ENCODE measurements at regions not wholly inside any gene's neighbourhood (a gene's known extent, or its start where the extent isn't known, plus 50 kb on each side); places are given as distances from the start of the nearest gene placed in this dataset.

GRCh38 chr3:157922614-157923013, 183.6 kb downstream of the SHOX2 start:
- Histone ChIP-seq H3K9me3 (ENCODE audit: severe bottlenecking) (no peaks in the 10 kb centered on the region), H3K4me3 (ENCODE audit: severe bottlenecking) (no peak overlapping the region), H3K27ac (ENCODE audit: poor library complexity, severe bottlenecking) (no peak overlapping the region), H3K4me1 (ENCODE audit: insufficient read depth, poor library complexity, severe bottlenecking) (no peaks in the 10 kb centered on the region), H3K36me3 (ENCODE audit: low read depth) (no peaks in the 10 kb centered on the region), H3K27me3 (ENCODE audit: insufficient read depth, poor library complexity, severe bottlenecking) (no peaks in the 10 kb centered on the region)
- no peak for DNase-seq (ENCODE audit: low spot score)
- no peak for ATAC-seq (ENCODE audit: low read depth)
- TF ChIP-seq CTCF (IDR thresholded peaks at IDR 0.05; ENCODE audit: poor library complexity, severe bottlenecking), result no peak

GRCh38 chr3:157921811-157922210, 184.4 kb downstream of the SHOX2 start:
- Histone ChIP-seq H3K4me1 (ENCODE audit: insufficient read depth, poor library complexity, severe bottlenecking) (no peaks in the 10 kb centered on the region), H3K9me3 (ENCODE audit: severe bottlenecking) (no peaks in the 10 kb centered on the region), H3K27ac (ENCODE audit: poor library complexity, severe bottlenecking) (no peak overlapping the region), H3K36me3 (ENCODE audit: low read depth) (no peaks in the 10 kb centered on the region), H3K4me3 (ENCODE audit: severe bottlenecking) (no peak overlapping the region), H3K27me3 (ENCODE audit: insufficient read depth, poor library complexity, severe bottlenecking) (no peaks in the 10 kb centered on the region)
- no peak for DNase-seq (ENCODE audit: low spot score)
- TF ChIP-seq CTCF (IDR thresholded peaks at IDR 0.05; ENCODE audit: poor library complexity, severe bottlenecking), result no peak
- ATAC-seq (ENCODE audit: low read depth), result no peak

GRCh38 chr3:157920822-157921700, 185.2 kb downstream of the SHOX2 start:
- ATAC-seq (ENCODE audit: low read depth), result no peak
- H3K9me3 ChIP-seq (ENCODE audit: severe bottlenecking), result no peaks in the 10 kb centered on the region
- no peaks in the 10 kb centered on the region for H3K36me3 ChIP-seq (ENCODE audit: low read depth)
- no peak for DNase-seq (ENCODE audit: low spot score)
- H3K27me3 ChIP-seq (ENCODE audit: insufficient read depth, poor library complexity, severe bottlenecking), result no peaks in the 10 kb centered on the region
- H3K4me3 ChIP-seq (ENCODE audit: severe bottlenecking), result no peak overlapping the region
- no peak for TF ChIP-seq CTCF (IDR thresholded peaks at IDR 0.05; ENCODE audit: poor library complexity, severe bottlenecking)
- H3K27ac ChIP-seq (ENCODE audit: poor library complexity, severe bottlenecking), result no peak overlapping the region
- no peaks in the 10 kb centered on the region for H3K4me1 ChIP-seq (ENCODE audit: insufficient read depth, poor library complexity, severe bottlenecking)

GRCh38 chr3:157919319-157919887, 186.8 kb downstream of the SHOX2 start:
- TF ChIP-seq CTCF (IDR thresholded peaks at IDR 0.05; ENCODE audit: poor library complexity, severe bottlenecking), result no peak
- Histone ChIP-seq H3K27me3 (ENCODE audit: insufficient read depth, poor library complexity, severe bottlenecking) (no peaks in the 10 kb centered on the region), H3K27ac (ENCODE audit: poor library complexity, severe bottlenecking) (no peak overlapping the region), H3K4me1 (ENCODE audit: insufficient read depth, poor library complexity, severe bottlenecking) (no peaks in the 10 kb centered on the region), H3K36me3 (ENCODE audit: low read depth) (no peaks in the 10 kb centered on the region), H3K9me3 (ENCODE audit: severe bottlenecking) (no peaks in the 10 kb centered on the region), H3K4me3 (ENCODE audit: severe bottlenecking) (no peak overlapping the region)
- no peak for DNase-seq (ENCODE audit: low spot score)
- no peak for ATAC-seq (ENCODE audit: low read depth)

- Histone ChIP-seq H3K9me3 (ENCODE audit: severe bottlenecking) (no peaks in the 10 kb centered on the region), H3K4me3 (ENCODE audit: severe bottlenecking) (no peak overlapping the region), H3K36me3 (ENCODE audit: low read depth) (no peaks in the 10 kb centered on the region), H3K4me1 (ENCODE audit: insufficient read depth, poor library complexity, severe bottlenecking) (no peaks in the 10 kb centered on the region), H3K27me3 (ENCODE audit: insufficient read depth, poor library complexity, severe bottlenecking) (no peaks in the 10 kb centered on the region), H3K27ac (ENCODE audit: poor library complexity, severe bottlenecking) (no peak overlapping the region)
- no peak for TF ChIP-seq CTCF (IDR thresholded peaks at IDR 0.05; ENCODE audit: poor library complexity, severe bottlenecking)
- DNase-seq (ENCODE audit: low spot score) (no peak), ATAC-seq (ENCODE audit: low read depth) (no peak)
These were observed 187.8 kb downstream of the SHOX2 start for GRCh38 chr3:157918402-157918801.

All from RWPE2 (cell line).